DMS79 treated with DMSO at 0.1 percent for 48 hours (cell line): ENCODE measurements at regions not wholly inside any gene's neighbourhood (a gene's known extent, or its start where the extent isn't known, plus 50 kb on each side); places are given as distances from the start of the nearest gene placed in this dataset.
"Not testable (repeated sequence)": the region's sequence is repeated elsewhere in the genome, so short reads cannot be mapped to it uniquely, and the experiment has no call there.

Experiments used
- DNase-seq: peaks from one replicate; lab custom pipeline; 2025; lab: John Stamatoyannopoulos, UW

- not testable (repeated sequence) for DNase-seq
These were observed 109.2 kb upstream of the PTPN20 start for GRCh38 chr10:46802010-46802409.

GRCh38 chr10:46803082-46803481 is 108.1 kb upstream of the PTPN20 start:
- not testable (repeated sequence) for DNase-seq

GRCh38 chr10:46810222-46810621 is 101.0 kb upstream of the PTPN20 start:
- not testable (repeated sequence) for DNase-seq

GRCh38 chr10:46816126-46816525 is 95.1 kb upstream of the PTPN20 start:
- DNase-seq = not testable (repeated sequence)

GRCh38 chr10:46840393-46841050 is 70.7 kb upstream of the PTPN20 start:
- not testable (repeated sequence) for DNase-seq

GRCh38 chr10:46841051-46841593 is 70.1 kb upstream of the PTPN20 start:
- DNase-seq = not testable (repeated sequence)

- DNase-seq = not testable (repeated sequence)
These were observed 66.0 kb upstream of the PTPN20 start for GRCh38 chr10:46845194-46845593.

- DNase-seq = not testable (repeated sequence)
These were observed 65.6 kb upstream of the PTPN20 start for GRCh38 chr10:46845640-46846039.

- not testable (repeated sequence) for DNase-seq
These were observed 50.5 kb upstream of the PTPN20 start for GRCh38 chr10:46860753-46861152.
